Trophoblast cell (in vitro differentiated cells and primary cell): ENCODE measurements at regions not wholly inside any gene's neighbourhood (a gene's known extent, or its start where the extent isn't known, plus 50 kb on each side); places are given as distances from the start of the nearest gene placed in this dataset.

Source experiments
- DNase-seq, 2 donors: peaks; one replicate each; pipeline ENCODE4 v3.0.0-alpha.2; 2016
- H2AFZ ChIP-seq: 2 replicates; pipeline ENCODE4 v1.6.1; 2013; ENCODE audit warnings: low read length, moderate library complexity, mild to moderate bottlenecking; ENCODE audit not compliant: insufficient read depth, poor library complexity
- H2AK5ac ChIP-seq: 2 replicates; pipeline ENCODE4 v1.6.1; 2013; ENCODE audit warnings: mild to moderate bottlenecking, low read length
- H2BK120ac ChIP-seq: 2 replicates; pipeline ENCODE4 v1.6.1; 2013; ENCODE audit warnings: low read length, mild to moderate bottlenecking, moderate library complexity; ENCODE audit not compliant: insufficient read depth, poor library complexity
- H2BK12ac ChIP-seq: 2 replicates; pipeline ENCODE4 v1.6.1; 2013; ENCODE audit warnings: mild to moderate bottlenecking, low read length, moderate library complexity
- H2BK5ac ChIP-seq: 2 replicates; pipeline ENCODE4 v1.6.1; 2013; ENCODE audit warnings: low read length, low read depth, moderate library complexity, mild to moderate bottlenecking; ENCODE audit not compliant: poor library complexity
- H3K14ac ChIP-seq: 2 replicates; pipeline ENCODE4 v1.6.1; 2013; ENCODE audit warnings: mild to moderate bottlenecking, low read length
- H3K18ac ChIP-seq: 2 replicates; pipeline ENCODE4 v1.6.1; 2013; ENCODE audit warnings: mild to moderate bottlenecking, low read length
- H3K23ac ChIP-seq: 2 replicates; pipeline ENCODE4 v1.6.1; 2013; ENCODE audit warnings: low read length
- H3K27ac ChIP-seq: 2 replicates; pipeline ENCODE4 v1.5.1; 2013; ENCODE audit warnings: low read depth, mild to moderate bottlenecking, inconsistent platforms, low read length, moderate library complexity
- H3K27me3 ChIP-seq: 2 replicates; pipeline ENCODE4 v1.6.1; 2013; ENCODE audit warnings: inconsistent platforms, mild to moderate bottlenecking, low read length, moderate library complexity; ENCODE audit not compliant: insufficient read depth
- H3K36me3 ChIP-seq, 2 experiments: 1 replicate in 1 of 2; 2 replicates in 1 of 2; pipeline ENCODE4 v1.6.1; 2013; ENCODE audit warnings: low read length in 2 of 2, mild to moderate bottlenecking in 2 of 2, moderate library complexity in 1 of 2; ENCODE audit not compliant: insufficient read depth in 2 of 2, control insufficient read depth in 1 of 2
- H3K4ac ChIP-seq: 2 replicates; pipeline ENCODE4 v1.6.1; 2013; ENCODE audit warnings: low read depth, mild to moderate bottlenecking, low read length, moderate library complexity
- H3K4me1 ChIP-seq, 2 experiments: 1 replicate in 1 of 2; 2 replicates in 1 of 2; pipeline ENCODE4 v1.6.1; 2013; ENCODE audit warnings: low read length in 2 of 2, mild to moderate bottlenecking in 2 of 2, moderate library complexity in 1 of 2; ENCODE audit not compliant: insufficient read depth in 2 of 2, control insufficient read depth in 1 of 2
- H3K4me2 ChIP-seq: 2 replicates; pipeline ENCODE4 v1.6.1; 2013; ENCODE audit warnings: inconsistent platforms, mild to moderate bottlenecking, low read length, moderate library complexity
- H3K4me3 ChIP-seq: 2 replicates; pipeline ENCODE4 v1.5.1; 2013; ENCODE audit warnings: mild to moderate bottlenecking, low read depth, low read length, inconsistent platforms
- H3K79me1 ChIP-seq: one replicate; pipeline ENCODE4 v1.6.1; 2013; ENCODE audit warnings: low read length
- H3K79me2 ChIP-seq: 2 replicates; pipeline ENCODE4 v1.6.1; 2013; ENCODE audit warnings: low read length, mild to moderate bottlenecking; ENCODE audit not compliant: control insufficient read depth, insufficient read depth, poor library complexity
- H3K9ac ChIP-seq: 2 replicates; pipeline ENCODE4 v1.6.1; 2013; ENCODE audit warnings: mild to moderate bottlenecking, low read length
- H3K9me3 ChIP-seq: 2 replicates; pipeline ENCODE4 v1.6.1; 2013; ENCODE audit warnings: low read depth, mild to moderate bottlenecking, control low read depth, inconsistent platforms, low read length; ENCODE audit not compliant: insufficient read depth
- H4K12ac ChIP-seq: 2 replicates; pipeline ENCODE4 v1.6.1; 2013; ENCODE audit warnings: low read depth, mild to moderate bottlenecking, low read length, moderate library complexity
- H4K8ac ChIP-seq: 2 replicates; pipeline ENCODE4 v1.6.1; 2013; ENCODE audit warnings: low read depth, mild to moderate bottlenecking, low read length, moderate library complexity
- H4K91ac ChIP-seq: one replicate; pipeline ENCODE4 v1.6.1; 2013; ENCODE audit warnings: low read depth, mild to moderate bottlenecking, low read length, moderate library complexity
- WGBS: extraction: QIAGEN DNeasy Blood & Tissue Kit; methylation state at CpG from one replicate; pipeline ENCODE4 v1.1.7; 2013; ENCODE audit warnings: missing lambda C conversion rate; ENCODE audit not compliant: insufficient read length, insufficient coverage; ENCODE audit errors: extremely low coverage; 5-methylcytosine and 5-hydroxymethylcytosine counted together

DNA sequence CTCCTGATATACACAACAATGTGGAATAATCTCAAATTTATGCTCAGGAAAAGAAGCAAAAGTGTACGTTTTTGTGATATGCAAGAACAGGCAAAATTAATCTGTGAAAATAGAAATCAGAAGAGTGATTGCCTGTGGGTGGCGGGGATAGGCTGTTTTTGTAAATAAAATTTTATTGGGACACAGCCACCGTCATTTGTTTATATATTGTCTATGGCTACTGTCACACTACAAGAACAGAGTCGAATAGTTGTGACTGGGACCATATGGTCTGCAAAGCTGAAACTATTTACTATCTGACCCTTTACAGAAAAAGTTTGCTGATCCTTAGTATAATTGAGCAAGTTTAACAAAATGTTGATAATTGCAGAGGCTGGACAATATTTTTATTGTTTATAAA is 269.5 kb upstream of the HTR2A start:
- Histone ChIP-seq H3K27ac (no peak overlapping the region), H2AK5ac (no peak overlapping the region), H3K4me2 (no peak overlapping the region), H3K27me3 (no peaks in the 10 kb centered on the region), H3K23ac (no peak overlapping the region), H3K14ac (no peak overlapping the region), H3K4me1 (no peaks in the 10 kb centered on the region), H2BK120ac (no peak overlapping the region), H4K8ac (no peak overlapping the region), H3K9ac (no peak overlapping the region), H3K18ac (no peak overlapping the region), H3K9me3 (no peaks in the 10 kb centered on the region), H3K4me3 (no peak overlapping the region), H4K12ac (no peak overlapping the region), H3K36me3 (no peaks in the 10 kb centered on the region), H2BK5ac (no peak overlapping the region), H3K79me2 (no peaks in the 10 kb centered on the region), H2AFZ (no peak overlapping the region), H3K79me1 (no peaks in the 10 kb centered on the region), H3K4ac (no peak overlapping the region), H4K91ac (no peak overlapping the region), H2BK12ac (no peak overlapping the region)
- WGBS, result no CpG with 5 or more reads among the region's 4 CpGs
- DNase-seq, result no peak

DNA sequence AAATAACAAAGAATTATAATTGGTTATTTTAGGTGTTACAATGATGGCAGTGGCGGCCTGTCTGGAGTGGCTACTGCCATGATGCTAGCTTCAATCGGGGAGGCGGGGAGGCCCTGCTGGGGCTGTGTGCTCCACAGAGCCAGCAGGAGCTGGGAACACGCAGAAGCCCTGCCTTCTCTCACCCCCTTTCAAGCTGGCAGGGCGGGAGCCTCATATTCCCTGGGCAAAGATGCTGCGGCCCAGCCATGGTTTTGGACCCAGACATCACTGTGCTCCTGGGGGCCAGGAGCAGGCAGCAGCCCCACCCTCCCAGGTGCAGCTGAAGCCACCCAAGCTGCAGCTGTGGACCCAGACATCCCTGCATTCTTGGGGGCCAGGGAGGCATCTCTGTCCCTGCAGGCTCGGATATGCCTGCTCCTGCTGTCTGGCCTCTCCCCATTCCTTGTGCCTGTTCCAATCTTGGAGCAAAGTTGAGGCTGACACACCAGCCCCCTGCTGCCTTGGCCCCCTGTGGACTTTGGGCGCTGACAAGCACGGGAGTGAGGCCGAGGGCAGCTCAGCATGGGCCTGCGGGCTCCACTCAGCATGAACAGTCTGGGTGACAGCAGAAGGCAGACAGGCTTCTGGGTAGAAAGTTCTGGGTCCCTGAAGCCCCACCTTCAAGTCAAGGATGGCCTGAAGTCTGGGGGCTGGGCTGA is 263.1 kb upstream of the HTR2A start:
- no CpG with 5 or more reads among the region's 11 CpGs for WGBS
- Histone ChIP-seq H4K12ac (no peak overlapping the region), H2BK120ac (no peak overlapping the region), H3K23ac (no peak overlapping the region), H4K8ac (no peak overlapping the region), H2BK5ac (no peak overlapping the region), H3K9ac (no peak overlapping the region), H3K18ac (no peak overlapping the region), H3K79me1 (no peaks in the 10 kb centered on the region), H4K91ac (no peak overlapping the region), H3K79me2 (no peaks in the 10 kb centered on the region), H2AK5ac (no peak overlapping the region), H3K4me1 (no peaks in the 10 kb centered on the region), H2AFZ (no peak overlapping the region), H3K9me3 (peaks cover 4% of the 10 kb centered on the region), H3K27ac (no peak overlapping the region), H3K4ac (no peak overlapping the region), H2BK12ac (no peak overlapping the region), H3K4me2 (no peak overlapping the region), H3K36me3 (no peaks in the 10 kb centered on the region), H3K4me3 (no peak overlapping the region), H3K27me3 (no peaks in the 10 kb centered on the region), H3K14ac (no peak overlapping the region)
- DNase-seq, result no peak

DNA sequence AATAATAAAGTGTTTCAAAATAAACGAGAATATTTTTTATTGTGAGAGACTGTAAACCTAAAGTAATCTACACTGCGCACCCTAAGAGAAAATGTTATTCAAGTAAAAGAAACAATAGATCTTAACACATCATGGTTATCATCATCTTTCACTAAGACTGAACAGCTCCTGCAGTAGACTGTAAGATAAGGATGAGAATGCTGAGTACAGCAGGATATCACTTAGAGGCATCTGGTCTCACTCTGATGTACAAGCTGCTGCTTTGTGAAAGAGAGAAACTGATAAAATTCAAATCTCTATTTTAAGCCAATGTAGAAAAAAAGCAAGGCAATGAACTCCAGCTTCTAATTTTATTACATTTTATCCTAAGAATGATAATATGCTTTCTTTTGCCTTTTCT is 261.7 kb upstream of the HTR2A start:
- no CpG with 5 or more reads among the region's 2 CpGs for WGBS
- Histone ChIP-seq H3K9me3 (peaks cover 4% of the 10 kb centered on the region), H3K27me3 (no peaks in the 10 kb centered on the region), H4K8ac (no peak overlapping the region), H4K12ac (no peak overlapping the region), H3K9ac (no peak overlapping the region), H3K18ac (no peak overlapping the region), H3K4ac (no peak overlapping the region), H3K4me2 (no peak overlapping the region), H3K4me3 (no peak overlapping the region), H3K79me2 (no peaks in the 10 kb centered on the region), H3K4me1 (no peaks in the 10 kb centered on the region), H3K14ac (no peak overlapping the region), H2AK5ac (no peak overlapping the region), H3K23ac (no peak overlapping the region), H2BK12ac (no peak overlapping the region), H3K36me3 (no peaks in the 10 kb centered on the region), H4K91ac (no peak overlapping the region), H2BK120ac (no peak overlapping the region), H2AFZ (no peak overlapping the region), H3K79me1 (no peaks in the 10 kb centered on the region), H2BK5ac (no peak overlapping the region), H3K27ac (no peak overlapping the region)
- DNase-seq, result no peak

DNA sequence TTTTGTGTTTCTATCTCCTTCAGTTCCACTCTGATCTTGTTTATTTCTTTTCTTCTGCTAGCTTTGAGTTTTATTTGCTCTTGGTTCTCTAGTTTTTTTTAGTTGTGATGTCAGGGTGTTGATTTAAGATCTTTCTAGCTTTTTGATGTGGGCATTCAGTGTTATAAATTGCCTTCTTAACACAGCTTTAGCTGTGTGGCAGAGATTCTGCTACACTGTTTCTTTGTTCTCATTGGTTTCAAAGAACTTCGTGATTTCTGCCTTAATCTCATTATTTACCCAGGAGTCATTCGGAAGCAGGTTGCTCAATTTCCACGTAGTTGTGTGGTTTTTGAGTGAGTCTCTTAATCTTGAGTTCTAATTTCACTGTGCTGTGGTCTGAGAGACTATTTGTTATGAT is 251.7 kb upstream of the HTR2A start:
- no peak overlapping the region for H2AK5ac ChIP-seq
- no peak overlapping the region for H4K91ac ChIP-seq
- no peaks in the 10 kb centered on the region for H3K9me3 ChIP-seq
- no peaks in the 10 kb centered on the region for H3K36me3 ChIP-seq
- no peak overlapping the region for H3K27ac ChIP-seq
- H4K8ac ChIP-seq, result no peak overlapping the region
- DNase-seq, result no peak
- no peak overlapping the region for H4K12ac ChIP-seq
- no peak overlapping the region for H3K23ac ChIP-seq
- H3K79me2 ChIP-seq, result no peaks in the 10 kb centered on the region
- no peak overlapping the region for H3K4me2 ChIP-seq
- no CpG with 5 or more reads among the region's 3 CpGs for WGBS
- no peak overlapping the region for H2BK12ac ChIP-seq
- H2AFZ ChIP-seq, result no peak overlapping the region
- no peak overlapping the region for H3K14ac ChIP-seq
- no peaks in the 10 kb centered on the region for H3K79me1 ChIP-seq
- no peak overlapping the region for H3K4me3 ChIP-seq
- H3K18ac ChIP-seq, result no peak overlapping the region
- H3K9ac ChIP-seq, result no peak overlapping the region
- no peaks in the 10 kb centered on the region for H3K27me3 ChIP-seq
- H3K4me1 ChIP-seq, result peaks cover 0 to 2% of the 10 kb centered on the region in 2 experiments
- no peak overlapping the region for H2BK120ac ChIP-seq
- H2BK5ac ChIP-seq, result no peak overlapping the region
- no peak overlapping the region for H3K4ac ChIP-seq
